ENCODE measurements at regions not wholly inside any gene's neighbourhood (a gene's known extent, or its start where the extent isn't known, plus 50 kb on each side); places are given as distances from the start of the nearest gene placed in this dataset.

GRCh38 chr1:239744851-239745250 is 346.8 kb upstream of the FMN2 start:
- Histone ChIP-seq H3K4me3 (ENCODE audit: low read depth in 2 of 2, low read length in 2 of 2) (no peak overlapping the region), H3K9me3 (ENCODE audit: control insufficient read depth, insufficient read depth, low read depth, low read length) (no peaks in the 10 kb centered on the region), H3K27ac (ENCODE audit: low read length) (no peak overlapping the region), H3K36me3 (ENCODE audit: control insufficient read depth, insufficient read depth, low read length) (no peaks in the 10 kb centered on the region), H3K4me1 (ENCODE audit: control insufficient read depth, insufficient read depth, low read length) (no peaks in the 10 kb centered on the region), H3K27me3 (ENCODE audit: control insufficient read depth, insufficient read depth, low read length) (no peaks in the 10 kb centered on the region)
- DNase-seq (ENCODE audit: low read depth, low spot score) (no peak), ATAC-seq (no peak)
- TF ChIP-seq TCF7L2 (IDR thresholded peaks at IDR 0.05; ENCODE audit: low read depth, low read length) (no peak), POLR2AphosphoS5 (IDR thresholded peaks at IDR 0.05; ENCODE audit: low read depth, low read length) (no peak), REST (IDR thresholded peaks at IDR 0.05; ENCODE audit: insufficient read depth in 1 of 2, low read depth in 2 of 2, low read length in 1 of 2) (no peak), SIN3A (IDR thresholded peaks at IDR 0.05; ENCODE audit: borderline replicate concordance, insufficient read depth, low read depth, low read length) (no peak), CTCF (IDR thresholded peaks at IDR 0.05) (no peak)
- no TSS peak for BruUV-seq (replicated peaks)
- intact Hi-C loops (cut with micrococcal nuclease; ENCODE audit: unreplicated experiment) (no loop called here), in situ Hi-C loops (cut with HindIII; ENCODE audit: low pct_unique_long_range_greater_than_20kb, low sequenced_read_pairs) (no loop called here)
- CTCF ChIA-PET: no interaction called here
- POLR2A ChIA-PET: no interaction called here

GRCh38 chr1:239755107-239755912 is 336.4 kb upstream of the FMN2 start:
- Histone ChIP-seq H3K4me3 (ENCODE audit: low read depth in 2 of 2, low read length in 2 of 2) (no peak overlapping the region), H3K4me1 (ENCODE audit: control insufficient read depth, insufficient read depth, low read length) (no peaks in the 10 kb centered on the region), H3K27ac (ENCODE audit: low read length) (no peak overlapping the region), H3K27me3 (ENCODE audit: control insufficient read depth, insufficient read depth, low read length) (no peaks in the 10 kb centered on the region), H3K36me3 (ENCODE audit: control insufficient read depth, insufficient read depth, low read length) (no peaks in the 10 kb centered on the region), H3K9me3 (ENCODE audit: control insufficient read depth, insufficient read depth, low read depth, low read length) (no peaks in the 10 kb centered on the region)
- ATAC-seq: no peak
- CTCF ChIA-PET: no interaction called here
- DNase-seq (ENCODE audit: low read depth, low spot score): no peak
- POLR2A ChIA-PET: no interaction called here
- no peak for TF ChIP-seq CTCF (IDR thresholded peaks at IDR 0.05)
- no TSS peak for BruUV-seq (replicated peaks)
- intact Hi-C loops (cut with micrococcal nuclease; ENCODE audit: unreplicated experiment): no loop called here
- in situ Hi-C loops (cut with HindIII; ENCODE audit: low pct_unique_long_range_greater_than_20kb, low sequenced_read_pairs): no loop called here
